CD4-positive, alpha-beta T cell treated with Interleukin-17A for 1 hour (primary cell): ENCODE measurements at regions not wholly inside any gene's neighbourhood (a gene's known extent, or its start where the extent isn't known, plus 50 kb on each side); places are given as distances from the start of the nearest gene placed in this dataset.

Experiments
- DNase-seq: peaks from one replicate; pipeline ENCODE4 v3.0.0-alpha.2; 2020

GRCh38 chr17:27396045-27396444, 60.2 kb upstream of the KSR1 start:
- DNase-seq: no peak

- DNase-seq: no peak
Measured at GRCh38 chr17:27396941-27397340, 59.3 kb upstream of the KSR1 start.

- no peak for DNase-seq
Measured at GRCh38 chr17:27398691-27399090, 57.6 kb upstream of the KSR1 start.

DNA sequence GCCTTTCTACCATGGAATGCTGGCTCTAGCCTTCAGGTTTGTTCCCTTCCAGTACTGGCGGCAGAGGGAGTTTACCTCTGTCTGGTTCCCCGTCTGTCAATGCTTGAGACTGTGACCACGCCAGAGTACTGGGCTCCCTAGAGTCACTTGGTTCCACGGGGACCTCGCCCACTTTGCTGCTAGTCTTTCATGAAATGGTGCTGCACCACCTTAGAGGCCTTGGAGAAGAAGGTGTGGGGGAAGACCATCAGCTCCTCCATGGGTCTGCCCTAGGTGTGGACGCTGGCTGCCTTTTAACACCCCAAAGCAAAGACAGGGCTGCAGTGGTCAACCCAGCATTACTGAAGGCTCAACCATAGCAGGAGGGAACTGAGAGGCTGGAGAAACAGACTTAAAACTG, 55.3 kb upstream of the KSR1 start:
- DNase-seq: no peak

DNA sequence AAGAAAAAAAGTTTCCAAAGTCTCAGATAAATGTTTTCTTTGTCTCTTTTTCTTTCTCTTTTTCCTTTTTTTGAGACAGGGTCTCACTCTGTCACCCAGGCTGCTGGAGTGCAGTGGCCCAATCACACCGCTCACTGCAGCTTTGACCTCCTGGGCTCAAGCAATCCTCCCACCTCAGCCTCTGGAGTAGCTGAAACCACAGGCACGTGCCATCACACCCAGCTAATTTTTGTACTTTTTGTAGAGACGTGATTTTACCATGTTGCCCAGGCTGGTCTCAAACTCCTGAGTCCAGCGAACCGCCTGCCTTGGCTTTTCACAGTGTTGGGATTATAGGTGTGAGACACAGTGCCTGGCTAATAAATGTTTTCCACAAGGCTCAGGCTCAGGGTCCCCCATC, 53.3 kb upstream of the KSR1 start:
- DNase-seq: no peak

GRCh38 chr17:27403480-27404005, 52.7 kb upstream of the KSR1 start:
- no peak for DNase-seq

GRCh38 chr17:27404676-27405075, 51.6 kb upstream of the KSR1 start:
- no peak for DNase-seq
